ENCODE measurements at regions not wholly inside any gene's neighbourhood (a gene's known extent, or its start where the extent isn't known, plus 50 kb on each side); places are given as distances from the start of the nearest gene placed in this dataset.

- no peak for TF ChIP-seq JUND (IDR thresholded peaks at IDR 0.05; ENCODE audit: low read depth)
- DNase-seq (ENCODE audit: low read depth in 1 of 2, low spot score in 1 of 2), result no peak
- in situ Hi-C loops (cut with HindIII; ENCODE audit: low pct_unique_long_range_greater_than_20kb, low sequenced_read_pairs), result no loop called here
Measured at GRCh38 chr16:86142801-86143236, 243.9 kb downstream of the IRF8 start.

GRCh38 chr16:86143666-86144065, 244.7 kb downstream of the IRF8 start:
- no peak for DNase-seq (ENCODE audit: low read depth in 1 of 2, low spot score in 1 of 2)
- no peak for TF ChIP-seq JUND (IDR thresholded peaks at IDR 0.05; ENCODE audit: low read depth)
- in situ Hi-C loops (cut with HindIII; ENCODE audit: low pct_unique_long_range_greater_than_20kb, low sequenced_read_pairs), result no loop called here

GRCh38 chr16:86145669-86146068, 246.7 kb downstream of the IRF8 start:
- no peak for TF ChIP-seq JUND (IDR thresholded peaks at IDR 0.05; ENCODE audit: low read depth)
- no peak for DNase-seq (ENCODE audit: low read depth in 1 of 2, low spot score in 1 of 2)
- in situ Hi-C loops (cut with HindIII; ENCODE audit: low pct_unique_long_range_greater_than_20kb, low sequenced_read_pairs), result no loop called here

DNA sequence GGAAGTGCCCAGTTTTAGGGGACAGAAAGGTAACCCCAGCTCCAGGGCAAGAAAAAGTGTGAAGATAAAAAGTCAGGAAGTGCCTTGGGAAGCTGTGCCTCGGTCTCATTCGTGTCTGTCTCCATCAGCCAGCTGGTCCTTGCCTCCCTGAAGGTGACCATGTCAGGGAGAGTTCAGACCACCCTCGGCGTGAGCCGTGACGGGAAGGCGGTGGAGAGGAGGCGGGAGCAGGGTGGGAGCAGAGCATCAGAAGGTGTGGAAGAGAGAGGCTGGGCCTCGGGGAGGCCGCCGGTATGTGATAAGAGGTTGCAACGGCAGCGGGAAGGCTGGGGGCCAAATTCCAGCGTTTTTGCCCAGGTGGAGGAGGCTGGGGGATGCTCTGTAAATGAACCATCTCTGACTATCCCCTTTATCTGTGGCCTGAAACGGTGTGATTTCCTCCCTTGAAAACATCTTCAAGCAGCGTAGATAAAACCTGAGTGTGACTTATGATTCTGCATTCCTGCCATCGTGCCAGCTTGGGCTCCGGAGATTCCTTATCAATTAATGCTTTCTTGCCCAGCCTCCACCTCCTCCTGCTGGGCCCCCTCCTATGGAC, 251.8 kb downstream of the IRF8 start:
- in situ Hi-C loops (cut with HindIII; ENCODE audit: low pct_unique_long_range_greater_than_20kb, low sequenced_read_pairs), result no loop called here
- no peak for TF ChIP-seq JUND (IDR thresholded peaks at IDR 0.05; ENCODE audit: low read depth)

DNA sequence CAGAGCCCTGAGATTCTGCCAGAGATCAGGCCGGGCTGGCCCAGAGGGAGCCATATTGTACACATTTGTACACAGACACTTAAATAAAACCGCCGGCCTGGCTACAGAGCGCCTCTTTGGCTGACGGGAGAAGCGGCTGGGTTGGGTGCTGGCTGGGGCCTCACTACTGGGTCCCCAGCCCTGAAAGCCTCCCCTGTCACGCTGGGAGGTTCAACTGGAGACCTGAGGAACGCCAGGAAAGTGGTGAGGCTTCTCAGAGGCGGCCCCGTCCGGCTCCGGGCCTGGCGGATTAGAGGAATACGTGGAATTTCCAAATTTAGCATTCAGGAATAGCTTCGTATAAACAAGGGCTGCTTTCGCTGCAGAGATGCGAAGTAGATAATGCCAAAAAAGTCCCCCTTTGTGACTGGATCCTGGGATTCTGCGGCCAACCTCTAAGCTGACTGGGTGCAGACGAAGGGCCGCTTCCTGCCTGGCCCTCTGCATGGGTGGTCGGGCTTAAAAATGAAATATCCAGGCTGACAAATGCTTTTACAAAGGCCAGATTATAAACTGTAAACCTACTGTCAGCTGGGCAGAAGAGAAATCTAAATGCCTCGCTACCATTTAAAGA, 252.4 kb downstream of the IRF8 start:
- in situ Hi-C loops (cut with HindIII; ENCODE audit: low pct_unique_long_range_greater_than_20kb, low sequenced_read_pairs), result no loop called here
- DNase-seq (ENCODE audit: low read depth in 1 of 2, low spot score in 1 of 2), result no peak
- no peak for TF ChIP-seq JUND (IDR thresholded peaks at IDR 0.05; ENCODE audit: low read depth)

More for the DNA sequence above, 251.8 kb downstream of the IRF8 start:
- no peak for DNase-seq (ENCODE audit: low read depth in 1 of 2, low spot score in 1 of 2)

- in situ Hi-C loops (cut with HindIII; ENCODE audit: low pct_unique_long_range_greater_than_20kb, low sequenced_read_pairs), result no loop called here
- no peak for DNase-seq (ENCODE audit: low read depth in 1 of 2, low spot score in 1 of 2)
- no peak for TF ChIP-seq JUND (IDR thresholded peaks at IDR 0.05; ENCODE audit: low read depth)
Measured at GRCh38 chr16:86156155-86156554, 257.2 kb downstream of the IRF8 start.

- in situ Hi-C loops (cut with HindIII; ENCODE audit: low pct_unique_long_range_greater_than_20kb, low sequenced_read_pairs), result no loop called here
- DNase-seq (ENCODE audit: low read depth in 1 of 2, low spot score in 1 of 2), result no peak
- TF ChIP-seq JUND (IDR thresholded peaks at IDR 0.05; ENCODE audit: low read depth), result no peak
Measured at GRCh38 chr16:86157616-86158247, 258.8 kb downstream of the IRF8 start.

DNA sequence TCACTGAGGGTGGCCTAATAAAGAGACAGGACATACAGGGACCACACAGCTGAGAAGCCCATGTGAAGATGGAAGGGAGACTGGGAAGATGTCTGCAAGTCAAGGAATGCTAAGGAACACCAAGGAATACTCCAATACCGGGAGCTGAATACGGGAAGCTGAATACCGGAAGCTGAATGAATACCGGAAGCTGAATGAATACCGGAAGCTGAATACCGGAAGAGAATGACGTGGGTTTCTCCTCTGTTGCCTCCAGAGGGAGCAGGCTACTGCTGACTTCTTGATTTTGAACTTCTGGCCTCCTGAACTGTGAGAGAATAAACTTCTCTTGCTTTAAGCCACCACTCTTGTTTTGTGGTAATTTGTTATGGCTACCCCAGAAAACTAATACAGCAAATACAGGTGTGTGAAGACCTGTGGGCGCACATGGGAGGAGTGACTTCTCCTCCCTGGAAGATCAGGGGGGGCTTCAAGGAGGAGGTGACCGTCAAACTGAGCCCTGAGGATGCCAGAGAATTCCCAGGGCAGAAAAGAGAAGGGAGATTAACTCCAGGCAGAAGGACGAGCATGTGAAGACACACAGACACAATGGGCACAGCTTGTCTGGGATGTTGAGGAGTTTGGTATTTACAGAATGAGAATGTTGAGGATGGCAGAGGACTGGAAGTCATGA, 259.9 kb downstream of the IRF8 start:
- peak in 1 of 2 experiments; percentile 60 for DNase-seq (ENCODE audit: low read depth in 1 of 2, low spot score in 1 of 2)
- TF ChIP-seq JUND (IDR thresholded peaks at IDR 0.05; ENCODE audit: low read depth), result no peak
- in situ Hi-C loops (cut with HindIII; ENCODE audit: low pct_unique_long_range_greater_than_20kb, low sequenced_read_pairs), result no loop called here

DNA sequence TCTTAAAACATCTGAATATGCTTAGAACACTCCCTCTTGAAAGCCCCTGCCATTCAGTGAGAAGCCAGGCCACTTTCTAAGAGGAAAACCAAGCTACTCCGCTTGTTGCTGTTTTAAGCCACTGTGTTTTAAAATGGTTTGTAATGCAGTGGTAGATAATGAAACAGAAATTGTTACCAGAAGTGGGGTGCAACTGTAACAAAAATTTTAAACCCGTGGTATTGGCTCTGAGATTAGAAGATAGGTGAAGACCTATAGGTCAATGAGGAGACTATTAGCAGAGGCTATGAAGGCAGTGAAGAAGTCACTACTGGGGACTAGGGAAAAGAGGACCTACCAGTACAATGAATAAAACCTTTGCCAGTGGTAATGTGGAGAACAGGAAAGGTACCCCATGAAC, 266.5 kb downstream of the IRF8 start:
- TF ChIP-seq JUND (IDR thresholded peaks at IDR 0.05; ENCODE audit: low read depth), result no peak
- in situ Hi-C loops (cut with HindIII; ENCODE audit: low pct_unique_long_range_greater_than_20kb, low sequenced_read_pairs), result no loop called here
- DNase-seq (ENCODE audit: low read depth in 1 of 2, low spot score in 1 of 2), result no peak

DNA sequence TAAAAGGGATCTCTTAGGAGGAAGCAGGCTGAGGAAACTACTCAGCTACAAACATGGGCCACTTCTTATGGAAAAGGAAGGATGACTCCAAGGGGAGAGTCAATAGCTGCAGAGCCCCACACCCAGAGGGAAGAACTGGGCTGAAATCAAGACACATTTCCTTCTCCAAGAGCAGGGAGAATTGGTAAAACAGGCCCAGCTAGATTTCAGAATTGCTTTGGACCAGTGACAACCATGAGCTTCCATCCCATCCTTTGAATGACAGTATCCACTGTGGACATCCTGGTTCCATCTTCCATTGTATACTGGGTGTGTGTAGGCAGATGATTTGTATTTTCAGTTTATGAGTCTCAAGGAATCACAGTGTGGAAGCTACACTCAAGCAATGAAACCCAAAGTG, 267.5 kb downstream of the IRF8 start:
- no peak for TF ChIP-seq JUND (IDR thresholded peaks at IDR 0.05; ENCODE audit: low read depth)
- DNase-seq (ENCODE audit: low read depth in 1 of 2, low spot score in 1 of 2), result no peak
- in situ Hi-C loops (cut with HindIII; ENCODE audit: low pct_unique_long_range_greater_than_20kb, low sequenced_read_pairs), result no loop called here

DNA sequence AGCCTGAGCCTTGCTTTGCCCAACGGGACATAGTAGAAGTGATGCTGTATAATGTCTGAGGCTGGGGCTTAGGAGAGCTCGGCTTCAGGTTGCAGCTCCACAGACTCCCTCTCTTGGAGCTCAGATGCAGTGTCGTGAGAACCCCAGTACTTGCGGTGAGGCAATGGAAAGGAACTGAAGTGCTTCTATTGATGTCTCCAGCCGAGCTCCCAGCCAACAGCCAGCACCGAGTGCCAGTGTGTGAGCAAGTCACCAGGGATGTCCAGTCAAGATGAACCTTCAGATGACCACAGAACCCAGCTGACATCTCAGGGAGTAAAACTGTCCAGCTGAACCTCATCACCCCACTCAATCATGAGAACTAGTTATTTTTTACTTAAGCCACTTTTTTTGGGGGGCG, 268.1 kb downstream of the IRF8 start:
- TF ChIP-seq JUND (IDR thresholded peaks at IDR 0.05; ENCODE audit: low read depth), result no peak
- in situ Hi-C loops (cut with HindIII; ENCODE audit: low pct_unique_long_range_greater_than_20kb, low sequenced_read_pairs), result no loop called here

GRCh38 chr16:86170720-86171119, 271.8 kb downstream of the IRF8 start:
- TF ChIP-seq JUND (IDR thresholded peaks at IDR 0.05; ENCODE audit: low read depth), result no peak
- no peak for DNase-seq (ENCODE audit: low read depth in 1 of 2, low spot score in 1 of 2)
- in situ Hi-C loops (cut with HindIII; ENCODE audit: low pct_unique_long_range_greater_than_20kb, low sequenced_read_pairs), result no loop called here

More for the DNA sequence above, 268.1 kb downstream of the IRF8 start:
- peak in 1 of 2 experiments; percentile 45 for DNase-seq (ENCODE audit: low read depth in 1 of 2, low spot score in 1 of 2)

GRCh38 chr16:86171329-86171728, 272.4 kb downstream of the IRF8 start:
- no peak for DNase-seq (ENCODE audit: low read depth in 1 of 2, low spot score in 1 of 2)
- TF ChIP-seq JUND (IDR thresholded peaks at IDR 0.05; ENCODE audit: low read depth), result no peak
- in situ Hi-C loops (cut with HindIII; ENCODE audit: low pct_unique_long_range_greater_than_20kb, low sequenced_read_pairs), result no loop called here
